AG09319 (cell line): ENCODE measurements at regions not wholly inside any gene's neighbourhood (a gene's known extent, or its start where the extent isn't known, plus 50 kb on each side); places are given as distances from the start of the nearest gene placed in this dataset.

Experiments
- DNase-seq: peaks from one replicate; pipeline ENCODE4 v3.0.0-alpha.2; 2010; ENCODE audit warnings: low read depth; ENCODE audit errors: extremely low read depth
- CTCF ChIP-seq: IDR thresholded peaks from 2 replicates; pipeline ENCODE4 v1.5.1; 2011; ENCODE audit warnings: low read depth, mild to moderate bottlenecking, inconsistent platforms, low read length, moderate library complexity

GRCh38 chr6:102398788-102399390 lies 1005.4 kb downstream of the GRIK2 start:
- no peak for TF ChIP-seq CTCF
- DNase-seq = no peak

- no peak for DNase-seq
- no peak for TF ChIP-seq CTCF
Measured at GRCh38 chr6:102390541-102390940, 997.0 kb downstream of the GRIK2 start.

GRCh38 chr6:102389994-102390393 lies 996.5 kb downstream of the GRIK2 start:
- DNase-seq = no peak
- TF ChIP-seq CTCF = no peak

GRCh38 chr6:102387326-102388033 lies 994.0 kb downstream of the GRIK2 start:
- no peak for TF ChIP-seq CTCF
- DNase-seq = no peak

GRCh38 chr6:102381203-102381602 lies 987.7 kb downstream of the GRIK2 start:
- no peak for TF ChIP-seq CTCF
- DNase-seq = no peak

GRCh38 chr6:102356170-102356569 lies 962.7 kb downstream of the GRIK2 start:
- DNase-seq = no peak
- TF ChIP-seq CTCF = no peak

GRCh38 chr6:102355578-102355977 lies 962.1 kb downstream of the GRIK2 start:
- no peak for DNase-seq
- no peak for TF ChIP-seq CTCF
